ENCODE measurements at regions not wholly inside any gene's neighbourhood (a gene's known extent, or its start where the extent isn't known, plus 50 kb on each side); places are given as distances from the start of the nearest gene placed in this dataset.

DNA sequence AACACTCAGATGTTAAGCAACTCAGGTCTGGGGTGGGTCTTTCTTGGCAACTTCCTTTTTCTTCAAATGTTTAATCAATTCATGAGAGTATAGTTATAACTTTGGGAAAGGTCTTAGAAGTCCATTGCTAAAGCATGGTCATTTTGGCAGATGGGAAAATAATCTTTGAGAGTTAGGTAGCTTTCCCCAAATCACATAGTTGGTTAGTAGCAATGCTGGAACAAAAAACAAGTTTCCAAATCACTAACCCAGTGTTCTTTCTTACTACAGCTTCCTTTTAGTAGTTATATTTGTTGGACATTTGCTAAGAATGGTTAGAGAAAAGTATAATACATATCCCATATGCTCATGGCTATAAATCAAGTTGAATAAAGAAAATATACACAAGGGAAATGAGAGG, 185.2 kb upstream of the SLC14A2 start:
- TF ChIP-seq, protein P1, sequence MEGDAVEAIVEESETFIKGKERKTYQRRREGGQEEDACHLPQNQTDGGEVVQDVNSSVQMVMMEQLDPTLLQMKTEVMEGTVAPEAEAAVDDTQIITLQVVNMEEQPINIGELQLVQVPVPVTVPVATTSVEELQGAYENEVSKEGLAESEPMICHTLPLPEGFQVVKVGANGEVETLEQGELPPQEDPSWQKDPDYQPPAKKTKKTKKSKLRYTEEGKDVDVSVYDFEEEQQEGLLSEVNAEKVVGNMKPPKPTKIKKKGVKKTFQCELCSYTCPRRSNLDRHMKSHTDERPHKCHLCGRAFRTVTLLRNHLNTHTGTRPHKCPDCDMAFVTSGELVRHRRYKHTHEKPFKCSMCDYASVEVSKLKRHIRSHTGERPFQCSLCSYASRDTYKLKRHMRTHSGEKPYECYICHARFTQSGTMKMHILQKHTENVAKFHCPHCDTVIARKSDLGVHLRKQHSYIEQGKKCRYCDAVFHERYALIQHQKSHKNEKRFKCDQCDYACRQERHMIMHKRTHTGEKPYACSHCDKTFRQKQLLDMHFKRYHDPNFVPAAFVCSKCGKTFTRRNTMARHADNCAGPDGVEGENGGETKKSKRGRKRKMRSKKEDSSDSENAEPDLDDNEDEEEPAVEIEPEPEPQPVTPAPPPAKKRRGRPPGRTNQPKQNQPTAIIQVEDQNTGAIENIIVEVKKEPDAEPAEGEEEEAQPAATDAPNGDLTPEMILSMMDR (tag by site-specific recombination; IDR thresholded peaks at IDR 0.05): no peak
- no peak for TF ChIP-seq ZNF23 (tag by site-specific recombination; IDR thresholded peaks at IDR 0.05; ENCODE audit: borderline replicate concordance)
- TF ChIP-seq ZNF121 (tag by site-specific recombination; IDR thresholded peaks at IDR 0.05): no peak
- no peak for TF ChIP-seq KLF1 (tag by site-specific recombination; IDR thresholded peaks at IDR 0.05)
- TF ChIP-seq, protein P2, sequence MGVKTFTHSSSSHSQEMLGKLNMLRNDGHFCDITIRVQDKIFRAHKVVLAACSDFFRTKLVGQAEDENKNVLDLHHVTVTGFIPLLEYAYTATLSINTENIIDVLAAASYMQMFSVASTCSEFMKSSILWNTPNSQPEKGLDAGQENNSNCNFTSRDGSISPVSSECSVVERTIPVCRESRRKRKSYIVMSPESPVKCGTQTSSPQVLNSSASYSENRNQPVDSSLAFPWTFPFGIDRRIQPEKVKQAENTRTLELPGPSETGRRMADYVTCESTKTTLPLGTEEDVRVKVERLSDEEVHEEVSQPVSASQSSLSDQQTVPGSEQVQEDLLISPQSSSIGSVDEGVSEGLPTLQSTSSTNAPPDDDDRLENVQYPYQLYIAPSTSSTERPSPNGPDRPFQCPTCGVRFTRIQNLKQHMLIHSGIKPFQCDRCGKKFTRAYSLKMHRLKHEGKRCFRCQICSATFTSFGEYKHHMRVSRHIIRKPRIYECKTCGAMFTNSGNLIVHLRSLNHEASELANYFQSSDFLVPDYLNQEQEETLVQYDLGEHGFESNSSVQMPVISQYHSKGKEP (tag by site-specific recombination; IDR thresholded peaks at IDR 0.05): no peak
- TF ChIP-seq ZFP37 (tag by site-specific recombination; IDR thresholded peaks at IDR 0.05): no peak
- no peak for TF ChIP-seq IKZF3 (tag by site-specific recombination; IDR thresholded peaks at IDR 0.05)
- TF ChIP-seq ZNF670 (tag by site-specific recombination; IDR thresholded peaks at IDR 0.05; ENCODE audit: low read depth): no peak

All from HEK293 (cell line).